Putamen (tissue), 1 donor: ENCODE measurements at regions not wholly inside any gene's neighbourhood (a gene's known extent, or its start where the extent isn't known, plus 50 kb on each side); places are given as distances from the start of the nearest gene placed in this dataset.

ENCODE experiments used
- DNase-seq: peaks from one replicate; pipeline ENCODE4 v3.0.0-alpha.2; 2016; ENCODE audit warnings: low spot score

DNA sequence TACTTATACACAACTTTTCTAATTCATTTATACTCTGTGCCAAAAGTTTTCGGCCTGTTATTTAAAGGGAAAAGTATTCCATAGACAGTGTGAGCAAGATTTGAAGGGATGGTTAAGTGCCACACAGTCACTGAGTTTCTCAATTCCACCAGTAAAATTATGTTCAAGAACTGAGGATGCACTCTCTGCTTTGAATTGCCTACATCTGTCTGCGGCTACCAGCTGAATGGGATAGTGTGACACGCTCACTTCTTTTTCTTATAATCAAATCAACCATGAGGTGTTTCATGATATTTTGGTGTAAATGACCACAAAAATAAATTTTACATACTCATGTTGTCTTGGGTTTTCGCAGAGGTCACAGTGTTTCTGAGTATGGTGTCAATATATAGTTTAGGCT, 218.4 kb upstream of the TMEM161B start:
- DNase-seq, result no peak

DNA sequence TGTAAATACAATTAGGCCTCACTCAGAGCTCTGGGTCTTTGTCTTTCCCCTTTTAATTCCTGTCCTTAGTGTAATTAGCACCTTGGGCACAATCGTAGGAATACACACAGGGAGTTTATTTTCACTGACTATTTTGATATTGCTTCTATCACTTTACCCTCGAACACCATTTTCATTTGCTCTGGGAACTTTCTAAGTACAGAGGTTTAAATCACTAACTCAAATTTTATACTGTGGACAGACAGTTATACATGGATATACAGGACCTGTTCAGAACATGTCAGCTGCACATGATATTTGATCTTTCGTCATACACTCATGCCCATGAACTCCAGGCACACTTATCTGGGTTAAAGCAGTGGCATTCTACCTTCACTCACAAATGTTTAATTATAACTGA, 217.8 kb upstream of the TMEM161B start:
- no peak for DNase-seq

DNA sequence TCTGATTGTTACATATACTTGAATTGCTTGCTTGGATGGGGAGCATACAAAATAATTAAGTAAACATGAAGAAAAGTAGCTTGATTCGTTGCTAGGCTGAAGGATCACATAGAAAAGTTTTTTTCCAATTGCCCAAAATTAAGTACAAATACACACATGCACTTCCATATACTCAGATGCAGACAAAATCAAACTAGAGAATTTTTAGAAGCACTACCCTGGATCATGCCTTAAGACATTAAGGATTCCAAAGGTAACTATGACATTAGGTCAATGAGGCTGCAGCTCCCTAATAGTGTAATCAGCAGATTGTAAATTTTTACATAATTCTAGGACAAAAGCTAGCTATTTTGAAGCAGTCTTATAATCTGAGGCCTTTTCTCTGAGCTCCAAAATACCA, 216.9 kb upstream of the TMEM161B start:
- DNase-seq, result no peak

DNA sequence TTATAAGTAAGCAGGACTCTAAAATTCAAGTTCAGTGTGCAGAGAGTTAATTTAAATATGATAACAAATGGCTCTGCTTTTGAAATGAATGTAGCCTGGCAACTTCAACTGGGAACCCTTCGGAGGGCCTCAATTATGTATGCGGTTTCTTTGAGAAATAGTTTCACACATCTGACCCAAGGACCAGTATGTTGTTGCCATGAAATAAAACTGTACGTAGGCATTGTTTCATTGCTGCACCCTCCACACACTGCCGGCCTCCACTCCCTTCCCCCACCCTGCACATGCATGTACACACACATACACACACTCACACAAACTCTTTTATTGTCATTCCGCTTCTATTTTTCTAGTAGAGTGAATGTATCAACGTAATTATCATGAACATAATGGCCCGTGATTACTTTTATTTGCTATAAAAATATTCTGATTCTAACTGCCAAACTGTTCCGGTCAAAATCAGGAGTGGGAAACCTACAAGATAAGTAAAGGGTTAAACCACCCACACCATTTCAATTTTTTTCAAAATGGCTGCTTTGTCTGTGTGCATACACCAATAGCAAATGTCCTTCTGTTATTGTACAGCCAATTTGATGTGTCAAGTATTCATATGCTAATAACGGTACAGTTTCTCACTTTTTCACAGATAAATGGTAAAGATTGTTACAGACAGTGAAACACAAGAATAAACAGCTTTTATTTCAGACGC, 215.5 kb upstream of the TMEM161B start:
- no peak for DNase-seq

DNA sequence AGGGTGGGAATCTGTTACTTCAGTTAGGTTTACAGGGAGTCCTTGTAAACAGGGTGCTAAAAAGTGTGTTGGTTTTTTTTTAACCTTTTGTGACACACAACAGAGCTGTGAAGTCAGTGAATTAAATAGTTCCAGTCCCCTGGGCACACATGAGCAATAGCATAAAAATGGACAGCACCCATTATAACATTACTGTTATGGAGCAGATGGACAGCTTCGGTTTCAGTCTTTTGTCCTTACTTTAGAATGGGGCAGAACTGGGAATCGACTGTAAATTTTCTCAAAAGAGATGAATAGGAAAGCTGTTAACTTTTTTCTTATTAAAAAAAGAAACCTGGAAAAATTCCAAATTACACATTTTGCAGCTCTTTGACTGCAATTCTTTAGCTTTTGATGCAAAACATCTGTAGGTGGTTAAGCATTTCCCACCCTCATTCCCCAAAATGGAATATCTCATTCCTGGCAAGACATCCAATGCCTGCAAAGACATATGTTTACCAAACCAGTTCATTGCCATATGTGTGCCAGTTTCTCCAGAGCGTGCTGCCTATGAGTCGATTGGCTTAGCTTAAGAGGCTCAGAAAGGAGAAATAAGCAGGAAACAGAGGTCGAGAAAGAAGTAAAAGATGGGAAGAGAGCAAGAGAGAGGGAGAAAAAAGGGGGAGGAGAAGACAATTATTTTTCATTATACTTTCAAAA, 212.3 kb upstream of the TMEM161B start:
- no peak for DNase-seq

DNA sequence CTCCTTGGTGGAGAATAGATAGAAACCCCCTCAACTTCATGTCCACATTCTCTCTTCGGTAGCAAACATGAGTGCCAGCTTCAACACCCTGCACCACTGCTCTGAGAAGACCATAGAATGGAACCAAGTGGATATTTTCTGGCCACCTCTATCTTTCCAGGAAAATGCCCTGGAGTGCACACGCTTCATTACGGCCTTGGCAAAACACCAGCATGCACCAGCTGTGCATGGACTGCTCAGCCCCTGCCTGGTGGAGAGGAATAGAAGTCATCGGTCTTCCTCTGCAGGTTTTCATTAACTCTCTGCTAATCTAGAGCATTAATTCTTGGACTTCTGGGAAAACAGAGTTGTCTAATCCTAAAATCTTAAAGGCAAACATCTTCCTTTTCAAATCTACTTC, 211.6 kb upstream of the TMEM161B start:
- peak; percentile 49 for DNase-seq

DNA sequence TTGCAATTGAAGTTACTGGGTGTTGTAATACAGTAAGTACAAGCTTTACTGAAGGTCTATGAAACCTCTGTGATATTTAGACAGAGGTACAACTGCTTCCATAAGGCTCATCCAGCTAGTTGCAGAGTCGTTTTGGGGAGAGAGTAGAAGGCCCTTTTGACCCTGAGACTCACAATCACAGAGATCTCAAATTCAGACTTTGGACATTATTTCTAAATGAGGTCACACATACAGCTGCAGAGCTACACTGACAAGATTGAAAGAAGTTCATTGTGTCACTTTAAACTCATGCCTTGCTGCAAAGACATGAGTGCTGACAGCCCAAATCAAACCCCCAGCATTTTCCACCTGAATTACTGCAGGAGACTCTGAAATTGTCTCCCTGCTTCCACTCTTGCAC, 205.9 kb upstream of the TMEM161B start:
- DNase-seq, result peak; percentile 60

DNA sequence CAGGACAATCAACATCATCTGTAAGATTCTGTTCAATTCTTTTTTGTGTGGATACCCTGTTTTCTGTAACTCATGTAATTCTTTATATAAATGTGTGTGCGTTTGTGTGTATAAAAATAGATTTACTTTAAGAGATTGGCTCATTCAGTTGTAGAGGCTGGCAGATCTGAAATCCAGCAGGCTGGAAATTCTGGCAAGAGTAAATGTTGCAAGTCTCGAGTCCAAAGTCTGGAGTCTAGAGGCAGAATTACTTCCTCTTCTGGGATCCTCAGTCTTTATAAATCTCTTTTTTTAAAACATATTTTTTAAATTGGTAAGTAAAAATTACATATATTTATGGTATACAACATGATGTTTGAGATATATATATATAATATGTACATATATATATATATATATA, 202.1 kb upstream of the TMEM161B start:
- DNase-seq, result no peak

DNA sequence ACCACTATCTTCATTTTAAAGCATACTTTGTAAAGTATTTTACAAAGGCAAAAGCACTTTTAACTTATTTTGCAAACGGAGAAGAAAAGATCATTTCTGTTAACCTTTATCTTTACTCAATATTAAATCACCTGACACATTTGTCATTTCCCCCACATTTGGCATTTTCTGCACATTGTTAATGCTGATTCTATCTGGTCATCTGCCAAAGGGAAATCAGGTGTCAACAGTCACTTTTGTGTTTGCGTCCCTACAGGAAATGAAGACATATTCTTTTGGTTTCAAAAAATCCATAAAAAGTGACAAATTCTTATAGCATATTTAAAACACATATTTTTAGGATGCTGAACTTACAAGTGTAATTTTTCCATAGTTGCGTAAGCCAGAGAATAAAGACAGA, 191.3 kb upstream of the TMEM161B start:
- no peak for DNase-seq

DNA sequence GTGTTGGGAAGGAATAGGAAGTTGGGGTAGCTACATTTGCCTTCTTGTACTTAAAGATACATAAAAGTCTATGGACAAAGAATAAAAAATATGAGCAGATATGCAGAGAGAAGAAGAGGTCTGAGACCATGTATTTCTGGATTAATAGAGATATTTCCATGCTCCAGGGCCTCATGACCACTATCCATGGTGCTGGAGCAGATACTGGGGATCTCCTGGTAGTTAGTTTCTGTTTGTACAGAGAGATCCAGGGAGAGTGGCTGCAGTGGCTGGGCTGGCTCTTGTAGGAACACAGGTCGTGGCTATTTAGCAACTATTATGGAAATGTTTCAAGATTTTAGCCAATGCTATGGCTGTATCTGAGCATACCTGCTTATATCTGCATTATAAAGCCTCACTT, 184.2 kb upstream of the TMEM161B start:
- DNase-seq, result no peak

DNA sequence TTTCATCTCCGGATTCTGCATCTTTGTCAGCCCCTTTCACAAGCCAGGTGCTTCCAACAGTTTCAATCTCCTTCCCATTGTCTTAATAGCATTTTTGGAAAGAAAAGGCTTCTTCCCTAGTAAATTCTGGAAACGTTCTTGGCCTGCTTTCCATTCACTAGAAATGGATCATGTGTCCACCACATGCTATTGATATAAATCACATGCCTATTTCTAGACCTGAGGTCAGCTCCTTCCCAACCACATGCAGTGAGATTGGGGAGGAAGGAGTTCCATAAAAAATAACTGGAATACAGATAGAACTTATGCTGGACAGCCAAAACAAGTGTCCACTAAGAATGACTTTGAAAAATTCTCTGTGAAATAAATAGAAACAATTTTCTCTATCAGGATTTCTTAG, 181.6 kb upstream of the TMEM161B start:
- no peak for DNase-seq

DNA sequence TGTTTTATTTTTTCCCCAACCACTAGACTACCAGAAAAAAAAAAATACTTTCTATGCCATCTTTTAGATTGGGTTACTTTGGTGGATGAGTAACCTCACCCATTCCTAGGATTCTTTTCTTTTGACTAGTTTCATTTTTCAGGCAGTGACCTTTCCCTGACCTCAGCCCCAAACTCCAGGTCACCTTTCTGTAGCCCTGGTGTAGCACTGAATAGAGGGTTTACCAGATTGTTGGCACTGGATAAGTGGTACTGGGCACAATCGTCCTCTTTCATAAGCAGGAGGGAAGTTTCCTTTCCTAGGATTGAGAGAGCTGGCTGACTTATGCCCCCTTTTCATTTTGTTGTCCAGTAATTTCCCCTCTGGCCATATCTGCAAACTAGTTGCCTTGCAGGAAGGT, 169.4 kb upstream of the TMEM161B start:
- DNase-seq, result no peak

DNA sequence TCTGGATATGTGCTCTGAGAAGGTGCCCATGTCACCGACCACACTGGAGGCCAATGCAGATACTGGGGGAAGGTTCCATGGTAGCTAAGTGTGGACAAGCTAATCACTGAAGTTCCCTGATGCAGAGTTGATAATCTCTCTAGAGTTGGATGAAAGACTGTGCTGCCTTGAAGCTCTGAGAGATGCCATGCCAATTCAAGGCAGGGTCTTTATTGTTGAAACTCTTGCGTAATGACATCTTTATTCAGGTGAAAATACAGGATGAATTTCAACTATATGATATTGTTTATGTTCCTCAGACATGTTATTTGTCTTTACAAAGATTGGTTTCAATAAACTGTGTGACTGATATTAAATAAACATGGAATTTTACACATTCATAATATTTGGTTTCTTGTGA, 167.6 kb upstream of the TMEM161B start:
- no peak for DNase-seq

DNA sequence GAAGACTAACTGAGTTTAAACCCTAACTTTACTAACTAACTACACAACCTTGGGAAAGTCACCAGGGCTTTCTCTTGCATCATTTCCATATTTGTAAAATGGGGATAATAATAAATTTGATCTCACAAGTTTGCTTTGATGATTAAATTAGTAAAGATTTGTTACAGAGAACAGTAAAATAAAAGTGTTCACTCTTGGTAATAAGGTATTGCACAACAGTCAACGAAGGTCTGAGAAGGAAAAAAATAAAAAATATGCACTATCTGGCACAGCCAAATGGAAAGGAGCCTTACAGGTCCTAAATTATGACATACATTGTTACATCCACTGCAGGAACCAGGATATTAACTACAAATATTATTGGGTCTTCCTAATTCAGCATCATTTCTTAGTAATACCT, 160.0 kb upstream of the TMEM161B start:
- no peak for DNase-seq

DNA sequence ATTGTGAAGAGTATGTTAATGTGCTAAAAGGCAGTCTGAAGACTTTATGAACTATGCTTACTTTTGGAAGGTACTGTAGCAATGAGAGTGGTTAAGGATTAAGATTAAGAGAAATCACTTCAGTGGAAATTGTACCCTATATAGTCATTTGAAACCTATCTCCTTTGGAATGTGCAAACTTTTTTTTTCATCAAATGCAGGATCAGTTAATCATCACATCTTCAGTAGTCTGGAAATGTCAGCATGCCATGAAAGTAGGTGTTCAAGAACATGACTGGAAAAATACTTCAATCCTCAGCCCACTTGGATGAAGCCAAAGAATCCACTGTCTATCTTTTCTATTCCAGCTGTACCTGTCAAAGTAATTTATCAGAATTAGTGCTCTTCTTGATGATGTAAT, 157.8 kb upstream of the TMEM161B start:
- peak; percentile 15 for DNase-seq

DNA sequence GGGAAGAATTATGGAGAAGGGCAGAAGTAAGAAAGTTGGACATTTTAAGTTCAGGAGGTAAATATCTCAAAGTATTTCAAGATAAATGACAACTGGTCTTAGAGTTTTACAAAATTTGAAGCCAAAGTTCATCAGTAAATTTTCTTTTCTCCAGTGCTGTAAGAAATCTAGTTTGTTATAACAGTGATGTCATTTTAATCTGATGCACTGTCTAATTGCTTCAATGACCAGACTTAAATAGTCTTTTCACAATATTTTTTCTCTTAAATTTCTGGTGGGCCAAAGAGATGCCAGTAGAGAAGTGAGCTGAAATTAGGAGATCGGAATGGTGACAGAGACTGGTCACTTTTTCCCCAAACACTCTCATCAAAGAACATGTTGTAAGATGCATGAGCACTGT, 156.5 kb upstream of the TMEM161B start:
- DNase-seq, result no peak

DNA sequence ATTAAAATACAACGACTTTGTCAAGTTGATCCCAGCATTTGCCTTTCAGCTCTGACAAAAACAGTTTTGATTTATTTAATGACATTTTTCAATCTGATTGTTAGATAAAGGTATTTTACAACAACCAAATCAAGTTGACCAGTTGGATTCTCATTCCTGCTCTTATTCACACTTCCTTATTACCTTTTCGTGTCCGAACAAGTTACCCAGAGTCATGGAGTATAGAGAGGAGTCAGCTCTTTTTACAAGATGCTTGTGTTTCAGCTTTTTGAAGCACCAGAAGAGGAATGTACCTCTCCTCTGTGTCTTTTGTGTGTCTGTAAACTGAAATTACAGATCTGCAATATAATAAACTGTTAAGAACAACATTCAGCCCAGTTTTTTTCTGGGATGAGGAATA, 151.3 kb upstream of the TMEM161B start:
- no peak for DNase-seq

DNA sequence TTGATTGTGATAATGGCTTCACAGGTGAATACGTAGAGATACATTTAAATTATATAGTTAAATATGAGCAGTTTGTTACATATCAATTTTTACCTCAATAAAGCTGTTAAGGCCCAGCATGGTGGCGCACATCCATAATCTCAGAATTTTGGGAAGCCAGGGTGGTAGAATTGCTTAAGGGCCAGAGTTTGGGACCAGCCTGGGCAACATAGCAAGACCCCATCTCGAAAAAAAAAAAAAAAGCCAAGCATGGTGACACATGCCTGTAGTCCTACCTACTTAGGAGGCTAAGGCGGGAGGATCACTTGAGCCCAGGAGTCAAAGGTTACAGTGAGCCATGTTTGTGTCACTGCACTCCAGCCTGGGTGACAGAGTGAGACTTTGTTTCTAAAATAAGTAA, 138.7 kb upstream of the TMEM161B start:
- no peak for DNase-seq

DNA sequence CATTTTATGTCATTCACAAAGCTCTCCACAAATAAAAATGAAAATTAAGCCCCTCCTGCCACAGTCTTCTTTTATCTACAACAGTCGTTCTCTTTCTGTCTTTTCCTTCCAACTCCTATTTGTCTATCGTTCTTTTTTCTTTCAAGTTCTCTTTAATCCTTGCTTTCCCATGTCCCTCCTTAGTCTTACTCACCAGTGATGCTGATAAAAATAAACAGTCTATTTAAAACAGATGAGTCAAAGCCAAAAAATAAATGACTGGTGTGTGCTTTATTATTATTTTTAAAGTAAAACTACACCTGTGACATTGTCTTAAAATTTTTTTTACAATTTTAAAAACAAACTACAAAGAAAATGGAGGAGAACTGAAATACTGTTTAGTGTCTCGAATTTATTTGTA, 137.1 kb upstream of the TMEM161B start:
- DNase-seq, result no peak

DNA sequence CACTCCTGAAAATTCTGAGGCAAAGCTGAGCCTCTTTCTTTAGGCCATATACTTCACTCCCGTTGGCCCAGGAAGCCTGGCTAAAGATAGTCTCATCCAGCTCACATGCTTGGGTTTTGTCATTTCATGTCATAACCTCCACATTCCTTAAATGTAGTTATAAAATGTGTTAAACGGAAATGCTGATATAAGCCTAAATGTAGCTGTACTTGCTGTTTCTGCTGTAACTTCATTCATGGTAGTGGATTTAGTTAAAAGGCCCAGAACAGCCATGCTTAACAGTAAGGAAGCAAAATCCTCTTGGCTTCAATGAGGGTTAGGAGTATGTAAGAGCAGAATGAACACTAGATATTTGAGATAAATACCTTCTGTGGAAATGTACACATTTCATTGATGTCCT, 135.8 kb upstream of the TMEM161B start:
- DNase-seq, result no peak

DNA sequence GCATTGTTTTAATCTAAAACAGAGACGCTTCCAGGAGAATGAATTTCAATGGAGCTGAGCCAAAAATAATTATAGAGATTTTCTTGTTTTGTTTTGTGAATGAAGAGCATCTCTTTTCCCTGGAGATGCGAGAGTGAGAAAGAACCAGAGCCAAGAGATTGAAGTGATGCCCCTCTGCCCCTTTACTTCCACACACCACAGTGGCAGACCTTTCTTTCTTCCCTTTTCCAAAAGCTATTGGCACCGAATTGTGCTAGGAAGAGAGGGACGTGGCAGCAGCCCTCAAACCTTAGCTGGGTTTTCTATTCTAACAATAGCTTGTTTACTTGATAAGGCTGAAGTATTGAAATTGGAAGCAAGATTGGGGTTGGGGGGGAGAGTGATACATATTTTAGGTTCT, 133.0 kb upstream of the TMEM161B start:
- no peak for DNase-seq

DNA sequence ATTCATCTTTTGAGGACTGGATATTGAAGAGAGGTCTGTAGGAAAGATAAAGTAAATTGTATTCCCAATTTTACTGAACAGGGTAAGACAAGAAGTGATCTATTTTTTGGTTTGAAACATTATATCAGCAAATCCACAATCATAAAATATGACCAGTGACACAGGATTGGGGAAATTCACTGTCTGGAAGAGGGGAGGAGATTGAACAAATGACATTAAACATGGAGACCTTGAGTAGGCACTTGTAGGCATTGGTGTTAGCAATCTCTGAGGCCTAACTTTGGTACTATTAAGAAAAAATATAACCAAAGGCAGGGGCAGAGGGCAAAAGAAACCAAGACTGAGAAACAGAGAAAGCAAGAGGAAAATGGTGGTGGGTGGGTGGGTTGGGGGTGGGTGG, 132.6 kb upstream of the TMEM161B start:
- DNase-seq, result no peak

DNA sequence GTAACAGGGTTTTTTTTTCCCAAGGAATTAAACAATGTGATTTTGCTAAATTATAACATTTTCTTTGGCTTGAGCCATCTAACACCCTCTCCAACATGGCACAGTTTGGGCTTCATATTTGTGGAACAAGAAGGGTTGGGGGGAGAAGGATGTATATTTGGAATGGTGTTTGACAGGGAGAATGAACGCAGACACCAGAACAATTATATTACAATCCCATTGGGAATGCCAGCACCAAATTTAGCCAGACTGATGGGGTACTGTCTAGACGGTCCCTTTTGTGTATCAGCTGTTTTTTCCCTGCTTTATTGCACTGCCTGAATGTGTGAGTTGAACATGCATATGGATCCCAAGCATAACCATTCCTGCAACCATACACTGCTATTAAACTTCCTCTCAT, 130.9 kb upstream of the TMEM161B start:
- DNase-seq, result no peak

DNA sequence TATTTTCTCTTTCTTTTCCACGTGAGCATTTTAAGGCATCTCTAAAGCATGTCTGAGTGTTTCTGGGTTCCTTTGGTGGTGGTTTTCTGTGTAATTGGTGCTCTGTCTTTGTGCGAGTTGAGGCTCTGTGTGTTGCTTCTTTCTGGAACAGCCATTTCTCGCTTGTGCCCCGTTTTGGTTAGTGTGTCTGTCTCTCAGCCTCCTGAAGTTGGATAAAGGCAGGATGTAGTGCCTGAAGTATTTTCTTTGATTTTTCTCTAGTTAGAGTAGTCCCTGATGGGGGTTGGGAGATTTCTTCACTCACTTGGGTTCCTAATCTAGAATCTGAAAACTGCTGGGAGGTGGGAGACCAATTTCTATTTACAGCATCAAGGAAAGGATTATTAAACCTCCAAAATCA, 129.7 kb upstream of the TMEM161B start:
- no peak for DNase-seq
